ENCODE measurements at regions not wholly inside any gene's neighbourhood (a gene's known extent, or its start where the extent isn't known, plus 50 kb on each side); places are given as distances from the start of the nearest gene placed in this dataset.
"Not testable (repeated sequence)": the region's sequence is repeated elsewhere in the genome, so short reads cannot be mapped to it uniquely, and the experiment has no call there.

DNA sequence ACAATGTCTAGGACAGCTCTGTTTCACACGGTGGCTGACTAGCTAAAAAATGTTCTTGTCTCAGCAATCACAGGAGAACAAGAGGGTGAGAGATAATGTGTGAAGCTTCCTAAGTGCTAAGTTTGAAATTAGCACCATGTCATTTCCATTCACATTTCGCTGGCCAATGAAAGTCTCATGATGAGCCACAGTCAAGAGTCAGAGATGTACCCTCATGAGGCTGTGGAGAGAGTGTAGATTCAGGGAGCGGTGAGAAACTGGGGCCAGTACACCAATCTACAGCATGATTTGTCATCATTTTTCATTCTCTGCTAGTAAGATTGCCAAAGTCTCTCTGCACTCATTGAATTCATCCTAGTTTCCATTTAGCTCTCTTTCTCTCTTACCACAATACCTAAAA is 97.9 kb downstream of the FAM72B start:
- H3K9me3 ChIP-seq; H3K4me1 ChIP-seq; H3K27me3 ChIP-seq; H3K36me3 ChIP-seq; DNase-seq; H3K4me3 ChIP-seq (ENCODE audit: low read depth, low read length): not testable (repeated sequence)

DNA sequence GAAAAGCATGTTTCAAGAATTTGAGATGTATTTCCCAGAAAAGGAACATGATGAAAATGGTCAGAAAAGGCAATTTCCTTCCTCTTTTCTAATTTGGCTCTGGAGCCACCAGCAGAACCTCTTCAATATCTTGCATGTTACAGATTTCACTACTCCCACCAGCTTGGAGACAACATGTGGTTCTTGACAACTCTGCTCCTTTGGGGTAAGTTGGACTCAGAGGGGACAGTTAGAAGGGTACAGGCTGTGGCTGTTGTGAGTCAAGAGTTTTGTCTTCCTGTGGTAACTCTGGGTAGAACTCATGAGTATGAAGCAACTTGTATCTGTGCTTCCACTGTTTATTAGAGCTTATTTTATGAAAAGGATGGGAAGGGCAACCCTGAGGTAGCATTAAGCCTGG is 96.9 kb downstream of the FAM72B start:
- DNase-seq; H3K4me1 ChIP-seq; H3K9me3 ChIP-seq; H3K27me3 ChIP-seq; H3K4me3 ChIP-seq (ENCODE audit: low read depth, low read length); H3K36me3 ChIP-seq: not testable (repeated sequence)

DNA sequence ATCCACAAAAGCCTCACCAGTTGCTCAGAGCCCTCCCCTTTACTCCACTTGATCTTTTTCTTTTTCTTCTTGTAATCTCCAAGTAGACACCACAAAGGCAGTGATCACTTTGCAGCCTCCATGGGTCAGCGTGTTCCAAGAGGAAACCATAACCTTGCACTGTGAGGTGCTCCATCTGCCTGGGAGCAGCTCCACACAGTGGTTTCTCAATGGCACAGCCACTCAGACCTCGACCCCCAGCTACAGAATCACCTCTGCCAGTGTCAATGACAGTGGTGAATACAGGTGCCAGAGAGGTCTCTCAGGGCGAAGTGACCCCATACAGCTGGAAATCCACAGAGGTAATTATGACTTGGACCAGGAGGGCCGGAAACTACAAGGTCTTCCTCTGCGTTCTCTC is 95.6 kb downstream of the FAM72B start:
- DNase-seq; H3K9me3 ChIP-seq; H3K27me3 ChIP-seq; H3K4me3 ChIP-seq (ENCODE audit: low read depth, low read length); H3K36me3 ChIP-seq; H3K4me1 ChIP-seq: not testable (repeated sequence)

DNA sequence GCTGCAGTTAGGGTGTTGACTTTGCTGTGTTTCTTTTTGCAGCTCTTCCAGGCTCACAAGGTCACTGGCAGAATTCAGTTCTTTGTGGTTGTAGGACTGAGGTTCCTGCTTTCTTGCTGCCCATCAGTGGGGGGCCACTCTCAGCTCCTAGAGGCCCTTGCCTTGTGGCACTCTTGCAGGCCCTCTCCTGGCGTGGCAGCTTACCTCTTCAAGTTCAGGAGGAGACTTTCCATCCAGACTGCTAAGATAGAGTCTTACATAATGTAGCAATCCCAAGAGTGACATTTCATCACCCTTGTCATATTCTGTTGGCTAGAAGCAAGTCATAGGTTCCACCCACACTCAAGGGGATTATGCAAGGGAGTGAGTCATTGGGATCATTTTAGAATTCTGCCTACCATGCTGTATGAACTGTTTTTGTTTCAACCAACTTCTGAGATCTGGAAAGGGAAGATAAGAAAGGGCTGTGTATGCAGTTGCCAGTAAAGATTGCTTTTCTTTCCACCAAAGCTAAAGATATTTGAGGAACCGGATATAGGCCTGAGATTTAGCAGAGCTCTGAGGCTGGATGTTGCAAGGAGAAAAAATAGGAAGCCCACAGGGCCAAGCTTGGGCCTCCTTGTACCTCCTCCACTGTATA is 91.7 kb downstream of the FAM72B start:
- not testable (repeated sequence) for H3K4me3 ChIP-seq (ENCODE audit: low read depth, low read length); DNase-seq; H3K36me3 ChIP-seq; H3K9me3 ChIP-seq; H3K27me3 ChIP-seq; H3K4me1 ChIP-seq

GRCh38 chr1:121095014-121095413 is 89.1 kb downstream of the FAM72B start:
- H3K27me3 ChIP-seq; H3K36me3 ChIP-seq; H3K9me3 ChIP-seq; H3K4me1 ChIP-seq; H3K4me3 ChIP-seq (ENCODE audit: low read depth, low read length); DNase-seq: not testable (repeated sequence)

DNA sequence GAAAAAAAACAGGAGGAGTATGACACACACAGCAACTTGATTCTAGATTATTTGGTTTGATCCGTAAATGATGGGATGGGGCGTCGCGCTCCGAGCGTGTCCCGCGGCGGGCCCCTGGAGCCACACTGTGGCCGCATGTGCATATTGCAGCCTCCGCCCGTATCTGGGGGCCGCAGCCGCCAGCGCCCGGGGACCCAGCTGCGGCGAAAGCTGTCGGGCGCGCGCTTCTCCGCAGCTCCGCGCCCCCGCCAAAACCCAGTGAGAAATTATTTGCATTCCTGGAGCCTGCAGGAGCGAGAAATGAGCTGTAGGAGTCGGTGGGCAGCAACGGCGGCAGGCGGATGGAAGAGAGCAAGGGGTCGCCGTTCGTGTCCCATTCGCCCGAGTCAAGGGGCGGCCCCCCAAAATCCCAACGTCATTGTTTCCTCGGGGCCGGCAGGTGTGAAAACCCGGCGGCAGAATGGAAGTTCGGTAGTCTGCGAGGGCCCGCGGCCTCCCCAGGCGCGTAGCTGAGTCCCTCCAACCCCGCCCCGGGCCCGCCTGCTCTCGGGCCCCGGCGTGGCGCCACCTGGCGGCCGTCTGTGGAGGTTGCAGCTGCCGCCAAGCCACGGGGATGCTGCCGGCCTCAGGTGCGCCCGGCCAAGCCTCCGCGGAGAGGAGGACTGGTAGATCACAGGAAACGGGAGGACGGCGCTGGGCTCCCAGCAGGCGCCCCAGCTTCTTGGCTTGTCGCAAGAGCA is 86.8 kb downstream of the FAM72B start:
- peak overlapping the region; percentile 37 for H3K4me3 ChIP-seq (ENCODE audit: low read depth, low read length)
- peak; percentile 48 for TF ChIP-seq CTCF (IDR thresholded peaks at IDR 0.05; ENCODE audit: low read depth, low read length)
- not testable (repeated sequence) for H3K36me3 ChIP-seq, H3K9me3 ChIP-seq, H3K27me3 ChIP-seq, H3K4me1 ChIP-seq
- DNase-seq: peak; percentile 74

DNA sequence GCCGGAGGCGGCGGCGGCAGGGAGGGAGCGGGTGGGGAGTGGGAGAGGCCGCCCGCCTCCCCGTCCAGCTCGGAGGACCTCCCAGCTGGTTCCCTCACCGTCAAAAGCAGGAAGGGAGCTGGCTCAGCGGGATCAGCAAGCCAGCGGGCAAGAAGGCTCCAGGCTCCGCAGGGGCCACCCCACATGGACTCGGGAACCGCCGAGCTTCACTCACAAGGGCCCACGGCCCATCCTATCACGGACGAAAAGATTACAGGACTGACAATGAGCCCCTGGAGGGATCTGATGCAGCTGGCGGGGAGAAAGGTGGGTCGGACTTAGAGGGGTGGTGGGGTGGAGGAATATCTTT is 86.3 kb downstream of the FAM72B start:
- H3K27me3 ChIP-seq, H3K9me3 ChIP-seq, H3K4me1 ChIP-seq, H3K36me3 ChIP-seq: not testable (repeated sequence)
- peak overlapping the region; percentile 37 for H3K4me3 ChIP-seq (ENCODE audit: low read depth, low read length)
- peak; percentile 11 for DNase-seq

GRCh38 chr1:121109025-121109424 is 75.1 kb downstream of the FAM72B start:
- not testable (repeated sequence) for H3K4me3 ChIP-seq (ENCODE audit: low read depth, low read length); H3K36me3 ChIP-seq; DNase-seq; H3K27me3 ChIP-seq; H3K9me3 ChIP-seq; H3K4me1 ChIP-seq

GRCh38 chr1:121116522-121117297 is 67.4 kb downstream of the FAM72B start:
- peak overlapping the region; percentile 28 for H3K4me3 ChIP-seq (ENCODE audit: low read depth, low read length)
- H3K4me1 ChIP-seq, H3K27me3 ChIP-seq, H3K36me3 ChIP-seq, DNase-seq, H3K9me3 ChIP-seq: not testable (repeated sequence)

DNA sequence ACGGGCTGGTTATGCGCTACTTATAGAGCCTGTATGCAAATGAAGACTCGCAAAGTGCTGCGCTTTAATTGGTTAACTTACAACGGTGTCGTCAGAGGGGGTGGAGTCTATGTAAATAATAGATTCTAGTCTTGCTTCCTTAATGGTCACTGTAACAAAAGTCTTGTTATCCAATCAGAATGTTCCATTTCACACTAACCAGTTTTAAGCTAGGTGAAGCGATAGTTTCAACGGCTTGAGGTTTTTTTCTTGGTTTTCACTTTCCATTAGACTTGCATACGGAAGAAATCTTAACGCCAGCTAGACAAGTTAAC is 66.9 kb downstream of the FAM72B start:
- not testable (repeated sequence) for H3K9me3 ChIP-seq, DNase-seq, H3K36me3 ChIP-seq, H3K4me1 ChIP-seq, H3K27me3 ChIP-seq
- H3K4me3 ChIP-seq (ENCODE audit: low read depth, low read length): peak overlapping the region; percentile 28

DNA sequence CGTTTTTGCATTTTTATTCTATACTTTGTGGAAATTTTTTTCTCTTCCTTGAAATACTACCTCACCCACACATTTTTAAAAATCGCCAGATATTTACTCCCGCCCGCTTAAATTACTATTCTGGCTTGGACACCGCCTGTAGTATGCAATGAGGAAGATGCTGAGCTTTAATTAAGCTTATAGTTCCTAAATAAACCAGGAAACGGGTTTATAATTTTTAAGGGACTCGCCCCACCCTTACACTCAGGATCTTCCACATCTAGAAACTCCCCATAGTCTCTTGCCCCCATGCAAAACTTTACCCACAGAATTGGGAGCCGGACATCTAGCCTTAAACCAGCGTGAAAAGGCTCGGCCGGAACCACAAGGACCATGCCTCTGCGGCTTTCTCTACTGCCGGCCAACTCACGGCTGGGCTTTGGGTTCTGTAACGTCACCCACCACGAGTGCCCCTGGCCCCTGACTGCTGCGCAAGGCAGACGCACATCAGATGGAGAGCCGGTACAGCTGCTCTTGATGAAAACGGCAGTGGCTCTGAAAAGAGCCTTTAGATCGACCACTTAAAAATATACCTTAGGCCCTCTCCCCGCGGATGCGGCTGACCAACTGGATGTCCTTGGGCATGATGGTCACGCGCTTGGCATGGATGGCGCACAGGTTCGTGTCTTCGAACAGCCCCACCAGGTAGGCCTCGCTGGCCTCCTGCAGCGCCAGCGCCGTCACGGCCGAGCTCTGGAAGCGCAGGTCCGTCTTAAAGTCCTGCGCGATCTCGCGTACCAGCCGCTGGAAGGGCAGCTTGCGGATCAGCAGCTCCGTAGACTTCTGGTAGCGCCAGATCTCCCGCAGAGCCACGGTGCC is 66.3 kb downstream of the FAM72B start:
- H3K4me3 ChIP-seq (ENCODE audit: low read depth, low read length): peak overlapping the region; percentile 56
- not testable (repeated sequence) for H3K36me3 ChIP-seq
- peak; percentile 35 for DNase-seq

More for the DNA sequence above, 66.3 kb downstream of the FAM72B start:
- H3K27me3 ChIP-seq, H3K9me3 ChIP-seq, H3K4me1 ChIP-seq: not testable (repeated sequence)

All from BE2C (cell line).